Activated naive CD4-positive, alpha-beta T cell treated with anti-CD3 and anti-CD28 coated beads, Interleukin-2, amount 50 U/mL, for 24 hours (primary cell): ENCODE measurements at regions not wholly inside any gene's neighbourhood (a gene's known extent, or its start where the extent isn't known, plus 50 kb on each side); places are given as distances from the start of the nearest gene placed in this dataset.

Source experiments
- H3K27ac Mint-ChIP-seq: one replicate; pipeline ENCODE4 v1.8.0; 2021; ENCODE audit warnings: mild to moderate bottlenecking, mixed read lengths
- H3K27me3 Mint-ChIP-seq: one replicate; pipeline ENCODE4 v1.8.0; 2021; ENCODE audit warnings: mixed read lengths
- H3K36me3 Mint-ChIP-seq: one replicate; pipeline ENCODE4 v1.8.0; 2021; ENCODE audit warnings: mixed read lengths
- H3K4me1 Mint-ChIP-seq: one replicate; pipeline ENCODE4 v1.8.0; 2021; ENCODE audit warnings: mixed read lengths
- H3K4me3 Mint-ChIP-seq: one replicate; pipeline ENCODE4 v1.8.0; 2021; ENCODE audit warnings: mild to moderate bottlenecking, mixed read lengths
- H3K9me3 Mint-ChIP-seq: one replicate; pipeline ENCODE4 v1.8.0; 2021; ENCODE audit warnings: mixed read lengths

DNA sequence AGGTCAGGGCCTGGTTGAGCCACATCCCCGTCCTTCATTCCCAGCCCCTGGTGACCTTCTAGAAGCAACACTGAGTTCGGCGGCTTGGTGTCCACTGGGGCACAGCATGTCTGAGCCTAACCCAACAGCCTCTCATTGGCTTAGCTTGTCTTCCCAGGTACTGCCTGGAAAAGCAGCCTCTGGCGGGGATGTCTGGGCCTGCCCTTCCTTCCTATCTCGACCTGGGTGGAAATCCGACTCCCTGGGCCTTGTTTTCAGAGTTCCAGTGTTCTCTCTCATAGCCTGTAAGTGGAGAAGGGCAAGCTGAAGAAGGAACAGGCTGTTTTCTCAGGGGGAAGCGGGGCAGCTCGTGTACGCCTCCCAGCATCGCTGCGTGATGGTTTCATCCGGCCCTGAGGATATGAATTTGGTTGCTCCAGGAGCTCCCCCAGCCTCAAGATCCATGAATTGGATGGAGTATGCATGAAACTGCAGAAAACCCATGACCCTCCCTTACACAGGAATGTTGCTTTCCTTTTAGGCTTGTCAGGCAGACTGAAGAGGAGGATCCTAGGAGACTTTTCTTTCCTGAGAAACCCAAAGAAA lies 116.5 kb upstream of the IRF2BP2 start:
- H3K36me3 Mint-ChIP-seq = no peaks in the 10 kb centered on the region
- H3K4me3 Mint-ChIP-seq = no peak overlapping the region
- H3K27ac Mint-ChIP-seq = no peak overlapping the region
- no peaks in the 10 kb centered on the region for H3K9me3 Mint-ChIP-seq
- no peaks in the 10 kb centered on the region for H3K27me3 Mint-ChIP-seq
- peaks cover 84% of the 10 kb centered on the region for H3K4me1 Mint-ChIP-seq

DNA sequence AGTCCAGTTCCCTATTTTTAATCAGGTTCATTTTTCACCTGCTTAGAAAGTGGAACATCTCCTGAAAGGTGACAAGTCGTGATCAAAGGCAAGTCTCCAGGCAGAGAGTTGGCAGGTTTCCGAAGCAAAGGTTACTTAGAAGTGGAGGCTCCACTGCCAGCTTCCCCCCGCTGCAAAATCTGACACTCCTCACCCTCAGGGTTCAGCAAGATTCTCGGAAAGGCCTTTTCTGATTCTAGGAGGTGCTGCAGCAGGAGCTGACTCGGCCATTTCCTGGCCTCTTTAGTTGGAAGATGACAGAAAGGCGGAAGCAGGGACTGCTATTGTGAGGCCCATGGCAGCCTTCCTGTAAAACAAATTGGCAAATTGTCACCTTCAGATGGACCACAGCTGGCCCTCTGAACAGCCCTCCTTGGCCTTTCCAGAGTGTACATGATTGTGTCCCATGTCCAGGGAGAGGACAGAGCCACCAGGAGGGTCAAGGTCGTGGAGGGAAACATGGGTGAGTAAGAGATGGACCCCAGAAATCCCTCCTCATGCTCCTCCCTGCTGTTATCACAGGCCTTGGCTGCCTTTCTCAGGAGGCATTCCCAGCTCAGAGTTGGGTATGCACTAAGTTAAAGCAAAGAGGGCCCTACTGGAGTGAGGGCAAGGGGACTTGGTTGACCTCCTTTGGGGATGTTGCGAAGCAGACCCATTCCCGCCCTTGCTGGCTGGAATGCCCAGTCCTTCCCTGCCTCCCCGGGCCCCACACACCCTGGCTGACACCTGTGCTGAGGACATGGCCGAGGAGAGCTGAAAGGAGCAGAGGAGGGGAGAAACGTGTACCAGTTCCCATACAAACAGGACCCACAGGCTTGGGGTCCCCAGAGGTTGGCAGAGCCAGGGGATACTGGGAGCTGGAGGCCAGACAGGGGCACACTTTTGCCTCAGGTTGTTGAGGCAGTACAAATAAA lies 115.5 kb upstream of the IRF2BP2 start:
- Mint-ChIP-seq H3K27me3 (no peaks in the 10 kb centered on the region), H3K4me1 (peaks cover 84% of the 10 kb centered on the region), H3K27ac (peak overlapping the region; percentile 90), H3K36me3 (no peaks in the 10 kb centered on the region), H3K9me3 (no peaks in the 10 kb centered on the region), H3K4me3 (peak overlapping the region; percentile 70)

DNA sequence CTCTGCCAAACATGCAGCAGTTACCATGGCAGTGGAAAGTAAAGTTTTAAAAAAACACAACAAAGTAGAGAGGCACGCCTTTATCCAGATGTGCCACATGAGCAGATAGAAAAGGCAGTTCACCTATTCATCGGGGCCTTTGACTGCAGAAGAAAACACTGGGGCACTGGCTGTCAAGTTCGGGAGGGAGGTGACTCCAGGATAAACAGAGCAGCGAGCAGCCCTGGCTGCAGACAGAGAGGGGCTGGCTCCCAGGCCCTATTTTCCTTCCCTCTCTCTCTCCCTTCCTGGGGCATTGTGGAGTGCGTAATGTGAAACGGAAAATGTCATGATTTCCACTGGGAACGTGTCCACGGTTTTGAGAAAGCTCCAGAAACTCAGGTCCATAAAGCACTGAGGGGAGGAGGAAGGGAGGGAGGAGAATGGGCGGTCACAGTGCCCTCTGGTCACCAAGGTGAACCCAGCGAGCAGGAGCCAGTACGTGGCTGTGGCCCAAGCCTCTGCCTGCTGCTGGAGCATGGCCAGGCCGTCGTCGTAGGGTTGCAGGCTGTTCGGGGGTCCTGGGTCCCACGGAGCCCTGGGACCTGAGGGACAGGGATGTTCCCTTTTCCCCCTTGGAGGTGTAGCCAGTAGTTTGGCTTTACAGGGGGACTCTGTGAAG lies 114.7 kb upstream of the IRF2BP2 start:
- Mint-ChIP-seq H3K4me1 (peaks cover 80% of the 10 kb centered on the region), H3K36me3 (no peaks in the 10 kb centered on the region), H3K4me3 (peak overlapping the region; percentile 70), H3K27ac (peak overlapping the region; percentile 93), H3K9me3 (no peaks in the 10 kb centered on the region), H3K27me3 (no peaks in the 10 kb centered on the region)

DNA sequence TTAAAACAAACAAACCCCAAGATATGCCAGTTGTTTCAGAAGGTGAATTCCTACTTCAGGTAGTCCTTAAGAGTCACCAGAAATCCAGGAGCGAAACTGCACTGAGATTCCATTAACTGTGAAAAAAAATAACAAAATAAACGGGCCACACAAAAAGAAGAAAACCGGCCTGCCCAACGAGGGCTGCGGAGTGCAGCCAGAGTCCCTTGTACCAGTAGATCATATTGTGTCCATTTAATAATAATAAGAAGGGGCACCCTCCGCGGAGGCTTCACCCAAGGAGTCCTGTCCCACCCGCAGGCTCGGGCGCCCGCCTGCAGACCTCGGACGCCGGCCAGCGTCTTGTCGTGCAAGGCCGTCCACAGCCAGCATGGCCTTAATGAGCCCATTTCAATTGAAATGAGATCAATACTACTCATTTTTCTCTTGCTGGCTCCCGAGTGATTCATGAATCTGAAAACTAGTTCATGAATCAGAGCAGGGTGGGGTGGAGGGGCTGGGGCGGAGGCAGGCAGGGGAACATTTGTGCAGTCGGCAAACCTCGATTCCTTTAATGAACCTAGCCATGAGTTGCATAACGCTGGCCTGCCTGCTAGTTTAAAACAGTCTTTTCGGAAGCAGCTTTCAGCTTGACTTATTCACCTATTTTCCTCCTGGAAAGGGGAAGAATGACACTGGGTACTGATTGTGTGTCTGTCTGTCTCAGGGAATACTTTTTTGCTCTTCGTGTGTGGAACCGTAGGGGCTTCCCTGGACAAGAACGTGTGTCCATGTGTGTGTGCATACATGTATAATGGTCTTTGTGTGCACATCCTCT lies 113.1 kb upstream of the IRF2BP2 start:
- Mint-ChIP-seq H3K36me3 (no peaks in the 10 kb centered on the region), H3K27ac (peak overlapping the region; percentile 93), H3K27me3 (no peaks in the 10 kb centered on the region), H3K4me1 (peaks cover 74% of the 10 kb centered on the region), H3K4me3 (peak overlapping the region; percentile 70), H3K9me3 (no peaks in the 10 kb centered on the region)

DNA sequence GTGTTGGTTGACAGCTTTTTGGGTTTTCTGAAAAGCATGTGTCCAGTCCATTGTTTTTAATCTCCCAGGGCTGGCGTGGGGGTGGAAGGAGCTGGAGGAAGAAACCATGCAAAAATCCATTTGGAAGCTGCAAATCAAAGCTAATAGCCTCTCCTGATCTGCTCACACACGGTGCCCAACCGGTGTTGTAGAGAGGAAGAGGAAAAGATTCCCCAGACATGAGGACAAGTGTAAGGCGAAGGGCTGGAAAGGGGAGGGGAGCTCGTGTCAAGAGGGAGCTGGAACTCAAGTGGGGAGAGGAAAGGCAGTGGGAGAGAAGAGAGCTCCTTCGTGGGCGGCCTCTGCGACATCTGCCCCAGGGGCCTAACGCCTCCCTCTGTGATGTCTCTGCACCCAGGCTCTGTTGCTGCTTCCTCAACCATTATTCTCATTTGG lies 112.3 kb upstream of the IRF2BP2 start:
- peak overlapping the region; percentile 76 for H3K27ac Mint-ChIP-seq
- no peaks in the 10 kb centered on the region for H3K9me3 Mint-ChIP-seq
- H3K4me3 Mint-ChIP-seq = peak overlapping the region; percentile 23
- peaks cover 70% of the 10 kb centered on the region for H3K4me1 Mint-ChIP-seq
- no peaks in the 10 kb centered on the region for H3K36me3 Mint-ChIP-seq
- no peaks in the 10 kb centered on the region for H3K27me3 Mint-ChIP-seq

DNA sequence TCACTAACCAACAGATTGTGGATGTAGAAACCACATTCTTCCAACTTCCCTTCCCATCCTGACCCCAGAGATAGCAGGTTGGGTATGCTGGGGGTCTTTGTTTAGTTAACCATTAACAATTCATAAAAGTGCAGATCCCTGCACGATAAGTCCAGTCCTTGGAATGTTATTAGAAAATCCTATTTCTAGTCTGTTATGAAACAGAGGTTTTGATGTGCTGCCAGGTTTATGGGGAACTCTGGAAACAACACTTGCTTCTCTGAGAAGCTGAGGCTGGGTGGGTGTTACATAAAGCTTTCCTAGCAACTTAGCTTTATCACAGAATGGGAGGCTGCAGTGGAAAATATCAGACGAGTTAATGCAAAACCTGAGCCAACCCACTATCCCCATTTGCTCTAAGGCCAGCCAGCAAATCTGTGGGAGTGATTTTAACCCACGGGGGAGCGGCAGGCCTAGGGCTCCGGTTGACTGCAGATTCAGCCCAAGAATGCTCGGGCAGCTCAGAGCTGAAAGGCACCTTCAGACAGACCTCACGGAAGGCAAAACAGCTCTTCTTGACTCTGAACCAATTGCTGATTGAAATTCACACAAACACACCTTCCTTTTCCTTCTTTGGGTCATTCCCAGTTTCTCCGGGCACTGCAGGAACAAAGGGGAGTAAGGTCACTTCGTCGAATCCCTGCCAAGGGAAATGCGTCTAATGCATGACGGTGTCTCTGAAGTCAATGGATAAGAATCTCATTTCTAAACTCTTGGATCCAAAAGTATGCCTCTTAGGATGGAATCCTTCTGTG lies 111.7 kb upstream of the IRF2BP2 start:
- Mint-ChIP-seq H3K27me3 (no peaks in the 10 kb centered on the region), H3K27ac (no peak overlapping the region), H3K4me3 (no peak overlapping the region), H3K36me3 (no peaks in the 10 kb centered on the region), H3K4me1 (peaks cover 64% of the 10 kb centered on the region), H3K9me3 (no peaks in the 10 kb centered on the region)

DNA sequence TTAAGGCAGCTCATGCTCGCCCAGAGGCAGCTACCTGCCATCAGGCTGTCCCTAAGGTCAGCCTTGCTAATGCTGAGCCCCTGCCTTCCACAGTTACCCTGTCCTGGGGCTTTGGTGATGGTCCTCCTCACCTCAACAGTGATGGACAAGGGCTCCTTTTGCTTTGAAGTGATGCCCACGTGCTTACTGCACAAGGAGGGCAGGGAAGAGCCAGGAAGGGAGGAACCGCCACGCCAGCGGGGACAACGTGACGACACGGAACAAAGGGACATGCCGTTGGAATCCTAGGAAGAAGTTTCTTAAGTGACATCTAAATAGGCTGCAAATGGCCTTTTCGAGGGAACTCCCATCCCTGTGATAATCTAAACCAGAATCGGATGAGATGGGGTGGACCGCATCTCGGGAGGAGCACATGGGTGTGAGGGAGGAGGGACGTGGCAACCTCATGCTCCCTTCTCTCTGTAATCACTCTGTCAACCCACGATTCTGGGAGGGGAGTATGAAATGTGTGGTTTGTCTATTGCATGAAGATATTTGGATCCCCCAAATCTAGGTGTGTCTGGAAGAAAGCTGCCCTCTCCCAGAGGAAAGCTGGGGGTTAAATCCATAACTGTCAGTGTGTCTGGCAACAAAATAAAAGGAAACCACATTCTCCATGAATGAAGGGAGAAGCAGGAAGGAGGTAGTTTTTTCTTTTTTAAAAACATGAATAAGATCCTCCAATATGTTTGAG lies 110.9 kb upstream of the IRF2BP2 start:
- Mint-ChIP-seq H3K4me1 (peaks cover 58% of the 10 kb centered on the region), H3K9me3 (no peaks in the 10 kb centered on the region), H3K27ac (peak overlapping the region; percentile 38), H3K36me3 (no peaks in the 10 kb centered on the region), H3K4me3 (peak overlapping the region; percentile 13), H3K27me3 (no peaks in the 10 kb centered on the region)

DNA sequence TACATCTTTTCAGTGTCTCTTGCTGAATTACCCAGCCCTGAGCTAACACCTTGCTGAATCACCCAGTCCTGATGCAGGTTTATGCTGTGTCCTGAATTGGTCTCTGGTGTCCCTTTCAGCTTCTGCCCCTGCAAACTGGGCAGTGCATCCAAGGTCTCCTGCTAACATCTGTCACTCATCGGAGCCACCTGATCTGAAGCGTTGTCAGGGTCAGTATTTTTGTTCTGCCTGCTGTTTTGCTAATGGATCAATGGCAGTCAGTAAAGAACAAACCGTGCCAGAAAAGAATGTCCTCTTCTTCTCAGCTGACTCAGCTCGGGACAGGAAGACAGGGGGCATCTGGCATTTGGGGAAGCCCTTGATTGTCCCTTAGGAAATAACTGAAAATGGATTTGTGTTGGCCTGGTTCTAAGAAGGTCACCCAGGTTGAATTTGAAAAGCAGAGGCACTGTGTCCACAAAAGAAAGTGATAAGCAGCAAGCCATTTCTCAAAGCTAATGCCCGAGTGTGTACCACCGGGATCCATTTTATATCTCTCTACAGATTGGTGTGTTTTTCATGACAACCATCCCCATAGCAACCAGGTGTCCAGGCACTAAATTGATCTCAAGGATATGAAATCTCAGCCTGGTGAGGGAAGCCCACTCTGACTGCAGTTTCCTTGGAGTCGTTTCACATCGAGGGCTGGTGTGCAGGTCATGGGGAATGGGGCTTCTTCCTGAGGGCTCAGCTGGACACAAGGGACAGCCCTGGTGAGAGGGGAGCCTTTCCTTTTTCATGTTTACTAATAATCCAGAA lies 109.7 kb upstream of the IRF2BP2 start:
- H3K27me3 Mint-ChIP-seq = no peaks in the 10 kb centered on the region
- H3K9me3 Mint-ChIP-seq = no peaks in the 10 kb centered on the region
- H3K27ac Mint-ChIP-seq = peak overlapping the region; percentile 43
- H3K4me3 Mint-ChIP-seq = no peak overlapping the region
- peaks cover 46% of the 10 kb centered on the region for H3K4me1 Mint-ChIP-seq
- H3K36me3 Mint-ChIP-seq = no peaks in the 10 kb centered on the region

DNA sequence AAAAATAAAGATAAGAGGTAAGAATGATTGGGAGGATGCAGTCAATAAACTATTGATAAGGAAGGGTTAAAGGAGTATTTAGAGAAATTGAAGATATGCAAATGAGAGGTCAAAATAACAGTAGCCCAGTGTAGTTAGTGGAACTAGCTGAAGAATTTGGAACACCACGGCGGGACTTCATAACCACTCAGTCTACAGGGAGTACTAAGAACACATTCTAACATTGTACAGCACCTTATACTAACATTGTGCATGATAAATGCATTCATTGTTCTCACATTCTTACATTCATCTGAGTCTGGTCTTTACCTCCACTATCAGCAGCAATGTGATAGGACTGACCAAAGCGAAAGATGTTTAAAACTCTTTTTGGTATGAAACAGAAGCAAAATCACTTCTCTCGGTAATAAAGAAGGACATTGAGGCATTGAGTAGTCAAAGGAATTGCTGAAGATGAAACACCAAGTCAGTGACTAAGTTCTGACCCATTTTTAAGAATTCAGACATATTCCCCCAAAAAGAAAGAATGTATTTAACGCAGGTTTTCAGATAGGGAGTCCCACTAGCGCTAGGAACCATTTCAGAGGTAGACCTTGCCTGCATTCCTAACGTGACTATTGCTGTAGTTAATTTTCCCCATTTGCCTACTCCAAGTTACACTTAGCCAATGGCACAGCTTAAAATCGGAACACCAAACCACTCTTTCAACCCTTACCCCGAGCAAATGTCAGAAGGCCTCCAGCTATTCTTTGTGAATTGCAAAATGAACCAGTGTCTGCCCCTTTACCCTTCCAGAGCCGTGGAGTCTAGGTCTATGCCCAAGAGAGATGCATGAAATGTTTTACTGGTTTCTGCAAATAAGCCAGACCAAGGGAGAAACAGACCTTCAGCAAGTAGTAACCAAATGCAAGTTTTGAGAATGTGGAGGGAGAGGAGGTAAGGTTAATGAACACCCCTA lies 108.8 kb upstream of the IRF2BP2 start:
- peak overlapping the region; percentile 23 for H3K27ac Mint-ChIP-seq
- H3K27me3 Mint-ChIP-seq = no peaks in the 10 kb centered on the region
- no peaks in the 10 kb centered on the region for H3K36me3 Mint-ChIP-seq
- no peaks in the 10 kb centered on the region for H3K9me3 Mint-ChIP-seq
- peaks cover 37% of the 10 kb centered on the region for H3K4me1 Mint-ChIP-seq
- H3K4me3 Mint-ChIP-seq = no peak overlapping the region

DNA sequence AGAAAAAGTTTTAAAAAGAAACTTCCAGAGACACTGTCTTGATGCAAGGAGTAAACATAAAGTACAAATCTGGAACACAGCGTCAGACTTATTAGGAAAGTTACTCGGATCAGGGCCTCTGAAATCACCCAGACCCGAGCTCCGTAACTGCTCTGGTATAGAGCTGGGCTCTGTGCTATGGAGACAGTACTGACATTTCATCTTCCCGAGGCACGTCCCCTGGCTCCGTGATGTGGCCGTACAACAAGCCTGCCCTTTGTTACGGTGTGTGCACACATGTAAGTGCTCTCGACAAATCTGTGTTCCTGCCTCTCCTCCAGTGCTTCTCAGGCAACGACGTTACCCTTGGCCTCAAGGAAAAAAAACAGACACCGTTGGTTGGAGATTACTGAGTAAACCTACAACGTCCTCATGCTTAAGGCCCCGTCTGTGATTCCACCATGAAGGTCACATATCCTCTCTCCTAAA lies 107.0 kb upstream of the IRF2BP2 start:
- no peaks in the 10 kb centered on the region for H3K36me3 Mint-ChIP-seq
- no peaks in the 10 kb centered on the region for H3K27me3 Mint-ChIP-seq
- no peaks in the 10 kb centered on the region for H3K9me3 Mint-ChIP-seq
- H3K4me1 Mint-ChIP-seq = peaks cover 19% of the 10 kb centered on the region
- no peak overlapping the region for H3K4me3 Mint-ChIP-seq
- H3K27ac Mint-ChIP-seq = no peak overlapping the region

DNA sequence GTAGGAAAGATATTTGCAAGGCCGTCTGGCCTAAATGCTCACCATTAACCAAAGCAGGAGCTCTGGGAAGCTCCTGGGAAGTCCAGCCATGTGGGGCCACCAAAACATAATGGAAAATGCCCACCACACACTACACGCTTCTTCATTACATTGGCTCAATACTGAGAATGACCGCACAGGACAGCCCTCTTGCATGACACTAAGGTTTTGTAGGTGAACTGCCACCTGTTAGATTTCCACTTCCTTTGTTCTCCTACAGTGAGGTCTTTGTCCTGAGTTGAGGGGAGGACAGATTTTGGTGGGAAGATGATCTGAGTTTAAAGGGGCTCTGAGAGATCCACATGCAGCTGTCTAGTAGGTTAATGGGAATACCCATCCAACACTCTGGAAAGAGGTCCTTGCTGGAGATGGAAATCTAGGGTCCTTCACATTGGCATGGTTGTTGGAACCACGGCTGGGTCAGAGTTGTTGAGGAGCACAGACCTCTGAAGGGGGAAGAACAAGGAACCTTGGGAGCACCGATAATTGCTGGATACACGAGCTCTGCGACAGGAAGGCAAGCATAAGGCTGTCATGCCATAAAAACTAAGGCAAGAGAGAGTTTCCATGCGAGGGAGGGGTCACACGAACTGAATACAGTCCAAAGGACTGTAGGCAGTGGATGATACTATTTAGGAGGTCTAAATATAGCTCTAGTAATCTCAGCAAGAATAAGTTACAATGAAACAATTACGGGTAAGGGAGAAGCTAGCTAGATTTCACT lies 105.5 kb upstream of the IRF2BP2 start:
- Mint-ChIP-seq H3K27me3 (no peaks in the 10 kb centered on the region), H3K9me3 (no peaks in the 10 kb centered on the region), H3K4me3 (no peak overlapping the region), H3K27ac (no peak overlapping the region), H3K36me3 (no peaks in the 10 kb centered on the region), H3K4me1 (peaks cover 9% of the 10 kb centered on the region)

DNA sequence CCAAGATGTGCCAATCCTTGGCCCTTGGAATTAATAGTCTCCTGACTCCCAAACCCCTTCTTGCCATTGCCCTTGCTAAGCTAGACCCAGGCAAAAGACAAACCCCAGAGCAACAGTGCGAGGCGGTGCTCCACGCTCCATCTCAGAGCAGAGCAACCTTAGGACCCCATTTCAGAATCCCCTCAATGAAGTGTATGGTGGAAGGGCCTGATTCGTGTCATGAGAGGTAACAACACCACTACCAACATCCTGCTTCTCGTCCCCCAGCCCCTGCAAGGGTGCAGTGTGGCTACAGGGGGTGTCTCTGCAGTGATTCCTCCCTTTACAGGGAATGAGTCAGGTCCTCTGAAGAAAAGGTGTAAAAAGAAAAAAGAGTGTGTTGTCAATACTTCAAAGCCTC lies 103.9 kb upstream of the IRF2BP2 start:
- Mint-ChIP-seq H3K4me1 (peaks cover 4% of the 10 kb centered on the region), H3K27me3 (no peaks in the 10 kb centered on the region), H3K9me3 (no peaks in the 10 kb centered on the region), H3K27ac (no peak overlapping the region), H3K4me3 (no peak overlapping the region), H3K36me3 (no peaks in the 10 kb centered on the region)
